ENCODE measurements at regions not wholly inside any gene's neighbourhood (a gene's known extent, or its start where the extent isn't known, plus 50 kb on each side); places are given as distances from the start of the nearest gene placed in this dataset.

DNA sequence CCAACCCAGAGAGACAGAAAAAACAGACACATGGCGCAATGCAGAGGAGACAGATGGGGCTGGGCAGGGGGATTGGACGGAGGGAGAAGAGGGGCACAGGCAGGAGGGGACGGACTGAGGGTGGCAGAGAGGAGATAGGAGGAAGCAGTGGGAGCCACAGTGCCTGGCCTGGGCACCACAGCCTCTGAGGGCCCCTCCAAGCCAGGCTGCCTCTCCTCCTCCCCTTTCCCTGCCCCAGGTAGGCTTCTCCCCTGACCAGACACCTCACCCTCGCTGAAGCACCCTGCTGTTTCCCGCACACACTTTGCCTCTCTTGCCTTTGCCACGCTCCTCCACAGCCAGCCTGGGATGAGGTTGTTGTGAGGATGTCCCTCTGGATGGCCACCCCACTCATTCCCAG, 84.0 kb upstream of the PRR20G start:
- Mint-ChIP-seq H3K4me1 (peaks cover 6% of the 10 kb centered on the region), H3K9me3 (peaks cover 2% of the 10 kb centered on the region), H3K27me3 (ENCODE audit: low read depth) (peaks cover 33% of the 10 kb centered on the region), H3K4me3 (no peak overlapping the region), H3K36me3 (ENCODE audit: low read depth) (no peaks in the 10 kb centered on the region), H3K27ac (no peak overlapping the region)
- TF ChIP-seq, protein P1, sequence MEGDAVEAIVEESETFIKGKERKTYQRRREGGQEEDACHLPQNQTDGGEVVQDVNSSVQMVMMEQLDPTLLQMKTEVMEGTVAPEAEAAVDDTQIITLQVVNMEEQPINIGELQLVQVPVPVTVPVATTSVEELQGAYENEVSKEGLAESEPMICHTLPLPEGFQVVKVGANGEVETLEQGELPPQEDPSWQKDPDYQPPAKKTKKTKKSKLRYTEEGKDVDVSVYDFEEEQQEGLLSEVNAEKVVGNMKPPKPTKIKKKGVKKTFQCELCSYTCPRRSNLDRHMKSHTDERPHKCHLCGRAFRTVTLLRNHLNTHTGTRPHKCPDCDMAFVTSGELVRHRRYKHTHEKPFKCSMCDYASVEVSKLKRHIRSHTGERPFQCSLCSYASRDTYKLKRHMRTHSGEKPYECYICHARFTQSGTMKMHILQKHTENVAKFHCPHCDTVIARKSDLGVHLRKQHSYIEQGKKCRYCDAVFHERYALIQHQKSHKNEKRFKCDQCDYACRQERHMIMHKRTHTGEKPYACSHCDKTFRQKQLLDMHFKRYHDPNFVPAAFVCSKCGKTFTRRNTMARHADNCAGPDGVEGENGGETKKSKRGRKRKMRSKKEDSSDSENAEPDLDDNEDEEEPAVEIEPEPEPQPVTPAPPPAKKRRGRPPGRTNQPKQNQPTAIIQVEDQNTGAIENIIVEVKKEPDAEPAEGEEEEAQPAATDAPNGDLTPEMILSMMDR (IDR thresholded peaks at IDR 0.05; ENCODE audit: unreplicated experiment in 3 of 3), result no peak

- Mint-ChIP-seq H3K27me3 (ENCODE audit: low read depth) (peaks cover 38% of the 10 kb centered on the region), H3K36me3 (ENCODE audit: low read depth) (no peaks in the 10 kb centered on the region), H3K4me1 (peaks cover 6% of the 10 kb centered on the region), H3K4me3 (no peak overlapping the region), H3K27ac (no peak overlapping the region), H3K9me3 (peaks cover 2% of the 10 kb centered on the region)
- TF ChIP-seq, protein P1 (IDR thresholded peaks at IDR 0.05; ENCODE audit: unreplicated experiment in 3 of 3), result no peak
Measured at GRCh38 chr3:127371334-127371733, 83.5 kb upstream of the PRR20G start.

DNA sequence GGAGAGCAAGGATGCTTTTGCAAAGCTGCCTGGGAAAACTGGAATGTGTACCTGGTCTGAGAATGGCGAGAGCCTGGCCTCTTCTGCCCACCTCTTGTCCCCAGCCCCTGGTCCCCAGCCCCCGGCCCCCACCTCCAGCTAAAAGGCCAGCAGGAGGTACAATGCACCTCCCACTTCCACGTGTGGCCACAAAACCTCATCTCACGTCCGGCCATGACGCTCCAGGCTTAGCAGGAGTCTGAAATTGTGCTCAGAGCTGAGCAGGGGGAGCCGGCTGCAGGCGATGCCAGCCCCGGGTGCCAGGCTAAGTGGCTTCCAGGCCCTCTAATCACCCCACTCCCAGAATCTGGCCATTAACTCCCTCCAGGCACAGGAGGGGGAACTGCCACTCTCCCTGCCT, 83.1 kb upstream of the PRR20G start:
- H3K4me1 Mint-ChIP-seq, result peaks cover 6% of the 10 kb centered on the region
- no peak overlapping the region for H3K27ac Mint-ChIP-seq
- H3K4me3 Mint-ChIP-seq, result no peak overlapping the region
- H3K36me3 Mint-ChIP-seq (ENCODE audit: low read depth), result no peaks in the 10 kb centered on the region
- TF ChIP-seq, protein P1 (IDR thresholded peaks at IDR 0.05; ENCODE audit: unreplicated experiment in 3 of 3), result no peak
- H3K9me3 Mint-ChIP-seq, result peaks cover 2% of the 10 kb centered on the region
- H3K27me3 Mint-ChIP-seq (ENCODE audit: low read depth), result peaks cover 42% of the 10 kb centered on the region

- H3K9me3 Mint-ChIP-seq, result no peaks in the 10 kb centered on the region
- no peak overlapping the region for H3K27ac Mint-ChIP-seq
- H3K4me3 Mint-ChIP-seq, result no peak overlapping the region
- peaks cover 47% of the 10 kb centered on the region for H3K27me3 Mint-ChIP-seq (ENCODE audit: low read depth)
- H3K4me1 Mint-ChIP-seq, result peaks cover 6% of the 10 kb centered on the region
- no peaks in the 10 kb centered on the region for H3K36me3 Mint-ChIP-seq (ENCODE audit: low read depth)
- TF ChIP-seq, protein P1 (IDR thresholded peaks at IDR 0.05; ENCODE audit: unreplicated experiment in 3 of 3), result no peak
Measured at GRCh38 chr3:127369356-127369935, 81.6 kb upstream of the PRR20G start.

- TF ChIP-seq, protein P1 (IDR thresholded peaks at IDR 0.05; ENCODE audit: unreplicated experiment in 3 of 3), result no peak
- Mint-ChIP-seq H3K36me3 (ENCODE audit: low read depth) (no peaks in the 10 kb centered on the region), H3K27ac (no peak overlapping the region), H3K4me1 (peaks cover 3% of the 10 kb centered on the region), H3K4me3 (no peak overlapping the region), H3K27me3 (ENCODE audit: low read depth) (peaks cover 43% of the 10 kb centered on the region), H3K9me3 (no peaks in the 10 kb centered on the region)
Measured at GRCh38 chr3:127368186-127369032, 80.6 kb upstream of the PRR20G start.
